Endothelial cell of umbilical vein (primary cell): ENCODE measurements at regions not wholly inside any gene's neighbourhood (a gene's known extent, or its start where the extent isn't known, plus 50 kb on each side); places are given as distances from the start of the nearest gene placed in this dataset.

Experiments
- CTCF ChIP-seq, 2 donors: IDR thresholded peaks; 1 replicate in 1 of 2; 2 replicates in 1 of 2; pipeline ENCODE4 v1.5.1; 2011; ENCODE audit warnings: low read length in 2 of 2, mild to moderate bottlenecking in 2 of 2, moderate library complexity in 2 of 2, control low read depth in 1 of 2, inconsistent platforms in 1 of 2, low read depth in 1 of 2; ENCODE audit not compliant: insufficient read depth in 1 of 2; ENCODE audit errors: extremely low read depth in 1 of 2
- EZH2 ChIP-seq: IDR thresholded peaks from 2 replicates; pipeline ENCODE4 v1.6.1; 2012; ENCODE audit warnings: borderline replicate concordance, low read depth, mild to moderate bottlenecking, moderate library complexity, low read length, inconsistent platforms; ENCODE audit not compliant: severe bottlenecking
- JUN ChIP-seq: IDR thresholded peaks from 2 replicates; pipeline ENCODE4 v1.6.1; 2011; ENCODE audit warnings: borderline replicate concordance, low read depth; ENCODE audit not compliant: insufficient read length, insufficient read depth
- MAX ChIP-seq: IDR thresholded peaks from 2 replicates; pipeline ENCODE4 v1.6.1; 2011; ENCODE audit not compliant: insufficient read depth, insufficient read length
- MYC ChIP-seq: IDR thresholded peaks from one replicate; pipeline ENCODE4 v1.6.1; 2011; ENCODE audit warnings: mild to moderate bottlenecking, low read depth, low read length
- POLR2A ChIP-seq: IDR thresholded peaks from 2 replicates; pipeline ENCODE4 v1.6.1; 2012; ENCODE audit warnings: low read depth, mild to moderate bottlenecking, control low read depth, low read length
- POLR2AphosphoS5 ChIP-seq: IDR thresholded peaks from 2 replicates; pipeline ENCODE4 v1.6.1; 2012; ENCODE audit warnings: low read depth, mild to moderate bottlenecking, control low read depth, low read length, moderate library complexity; ENCODE audit not compliant: insufficient read depth

GRCh38 chr1:36740446-36740845 lies 257.7 kb upstream of the CSF3R start:
- TF ChIP-seq CTCF (IDR thresholded peaks at IDR 0.05; ENCODE audit: extremely low read depth in 1 of 2, insufficient read depth in 1 of 2, low read depth in 1 of 2, low read length in 2 of 2) (no peak), MAX (no peak), POLR2A (no peak), EZH2 (no peak), POLR2AphosphoS5 (no peak), MYC (no peak), JUN (no peak)
